Stimulated activated CD8-positive, alpha-beta memory T cell treated with anti-CD3 and anti-CD28 coated beads, Interleukin-4, amount 100 ng/mL, for 48 hours (primary cell): ENCODE measurements at regions not wholly inside any gene's neighbourhood (a gene's known extent, or its start where the extent isn't known, plus 50 kb on each side); places are given as distances from the start of the nearest gene placed in this dataset.
"Not testable (repeated sequence)": the region's sequence is repeated elsewhere in the genome, so short reads cannot be mapped to it uniquely, and the experiment has no call there.

Experiments used
- DNase-seq: peaks from one replicate; pipeline ENCODE4 v3.0.0-alpha.2; 2020

GRCh38 chr18:41899535-41899934 is 55.5 kb upstream of the PIK3C3 start:
- no peak for DNase-seq

DNA sequence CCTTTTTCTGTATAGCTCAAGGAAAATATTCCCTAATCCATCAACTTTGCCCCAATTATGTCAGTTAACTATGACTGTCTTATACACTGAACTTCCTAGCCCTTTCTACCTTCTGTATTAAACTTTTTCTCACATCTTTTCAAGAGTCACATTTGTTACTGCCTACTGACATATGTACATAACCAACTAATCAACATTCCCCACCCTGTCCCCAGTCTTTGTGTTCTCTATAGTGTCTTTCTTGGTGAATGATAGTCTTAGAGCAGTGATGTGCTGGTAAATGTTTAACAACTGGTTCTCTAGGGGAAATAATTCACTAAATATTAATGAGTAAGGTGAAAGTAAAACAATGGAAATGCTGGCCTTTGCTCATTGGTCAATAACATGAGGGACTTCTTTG is 61.6 kb upstream of the PIK3C3 start:
- no peak for DNase-seq

DNA sequence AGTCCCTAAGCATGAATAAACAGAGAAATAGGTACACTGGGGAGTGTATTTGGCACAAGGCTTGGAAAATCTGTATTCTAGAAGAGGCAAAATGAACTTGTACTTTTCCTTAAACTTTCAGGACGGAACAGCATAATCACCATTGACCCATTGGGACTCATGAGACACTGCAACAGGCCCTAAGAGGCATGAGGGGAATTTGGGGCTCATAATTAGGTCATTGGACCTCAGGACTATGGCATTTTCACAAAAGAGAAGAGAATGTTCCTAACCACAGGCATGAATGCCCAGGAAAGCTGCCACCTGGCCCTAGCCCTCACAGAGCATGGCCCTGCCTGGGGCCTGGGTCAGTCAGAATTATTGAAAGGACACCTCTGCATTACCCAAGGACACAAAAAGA is 67.9 kb upstream of the PIK3C3 start:
- DNase-seq = no peak

- no peak for DNase-seq
Observed at GRCh38 chr18:41886126-41886807, 68.8 kb upstream of the PIK3C3 start.

GRCh38 chr18:41881285-41881684 is 73.7 kb upstream of the PIK3C3 start:
- DNase-seq = no peak

DNA sequence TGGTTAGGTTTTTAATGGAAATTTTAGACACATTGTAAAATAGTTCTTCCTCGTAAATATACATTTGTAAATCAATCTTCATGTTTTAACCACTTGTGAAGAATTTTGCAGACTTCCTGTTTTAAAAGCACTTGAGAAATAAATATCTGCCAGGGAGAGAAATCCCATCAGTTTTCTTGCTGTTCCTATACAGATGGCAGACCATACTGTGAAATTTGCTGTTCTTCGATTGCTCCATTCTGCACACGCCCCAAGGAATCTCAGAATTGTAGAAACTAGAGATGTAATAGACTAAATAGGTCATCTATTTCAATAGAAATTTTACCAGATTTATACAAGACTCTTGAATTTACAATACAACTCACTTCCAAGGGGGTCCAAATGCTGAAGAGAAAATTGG is 75.8 kb upstream of the PIK3C3 start:
- DNase-seq = no peak

- DNase-seq = no peak
Observed at GRCh38 chr18:41875094-41875780, 79.8 kb upstream of the PIK3C3 start.

- DNase-seq = no peak
Observed at GRCh38 chr18:41873730-41874129, 81.3 kb upstream of the PIK3C3 start.

GRCh38 chr18:41872206-41872605 is 82.8 kb upstream of the PIK3C3 start:
- DNase-seq = no peak

- no peak for DNase-seq
Observed at GRCh38 chr18:41871229-41872000, 83.6 kb upstream of the PIK3C3 start.

DNA sequence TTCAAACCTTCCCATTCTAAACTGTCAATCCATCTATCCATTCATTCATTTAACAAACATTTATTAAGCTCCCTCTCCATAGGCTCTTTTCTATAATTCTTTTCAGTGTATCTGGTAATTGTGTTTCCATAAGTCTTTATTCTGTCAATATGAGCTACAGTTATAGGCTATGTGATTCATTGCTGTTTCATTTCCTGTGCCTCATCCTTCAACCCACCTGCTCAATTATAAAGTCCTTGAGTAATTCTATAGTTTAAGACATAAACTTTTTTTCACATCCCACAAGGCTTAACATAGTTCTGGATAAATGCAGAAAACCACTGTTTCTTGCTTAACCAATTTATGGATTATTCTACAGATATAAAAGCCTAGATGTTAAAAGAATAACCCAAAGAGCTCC is 84.2 kb upstream of the PIK3C3 start:
- DNase-seq = no peak

- DNase-seq = no peak
Observed at GRCh38 chr18:41870191-41870590, 84.8 kb upstream of the PIK3C3 start.

DNA sequence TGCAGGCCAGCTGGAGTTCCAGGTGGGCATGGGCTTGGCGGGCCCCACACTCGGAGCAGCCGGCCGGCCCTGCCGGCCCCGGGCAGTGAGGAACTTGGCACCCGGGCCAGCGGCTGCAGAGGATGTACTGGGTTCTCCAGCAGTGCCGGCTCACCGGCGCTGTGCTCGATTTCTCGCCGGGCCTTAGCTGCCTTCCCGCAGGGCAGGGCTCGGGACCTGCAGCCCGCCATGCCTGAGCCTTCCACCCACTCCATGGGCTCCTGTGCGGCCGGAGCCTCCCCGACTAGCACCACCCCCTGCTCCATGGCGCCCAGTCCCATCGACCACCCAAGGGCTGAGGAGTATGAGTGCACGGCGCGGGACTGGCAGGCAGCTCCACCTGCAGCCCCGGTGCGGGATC is 89.2 kb upstream of the PIK3C3 start:
- not testable (repeated sequence) for DNase-seq

DNA sequence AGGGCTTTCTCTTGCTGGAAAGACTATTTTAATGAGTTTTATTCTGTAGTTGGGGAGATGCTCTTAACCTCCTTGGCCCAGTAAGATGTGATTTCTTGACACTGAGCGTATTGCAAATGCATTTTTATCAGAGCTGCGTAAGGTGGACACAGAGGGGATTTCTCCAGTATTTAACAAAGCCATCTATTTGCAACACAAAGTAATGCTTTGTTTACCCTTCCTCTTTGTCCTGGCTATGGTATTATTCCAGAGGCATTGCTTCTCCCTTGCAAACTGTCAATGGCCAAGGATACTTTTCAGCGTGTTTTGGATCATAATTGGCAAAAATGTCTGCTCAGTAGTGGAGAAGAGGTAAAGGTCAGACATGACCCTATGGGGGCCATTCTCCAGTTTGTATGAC is 90.8 kb upstream of the PIK3C3 start:
- DNase-seq = no peak

DNA sequence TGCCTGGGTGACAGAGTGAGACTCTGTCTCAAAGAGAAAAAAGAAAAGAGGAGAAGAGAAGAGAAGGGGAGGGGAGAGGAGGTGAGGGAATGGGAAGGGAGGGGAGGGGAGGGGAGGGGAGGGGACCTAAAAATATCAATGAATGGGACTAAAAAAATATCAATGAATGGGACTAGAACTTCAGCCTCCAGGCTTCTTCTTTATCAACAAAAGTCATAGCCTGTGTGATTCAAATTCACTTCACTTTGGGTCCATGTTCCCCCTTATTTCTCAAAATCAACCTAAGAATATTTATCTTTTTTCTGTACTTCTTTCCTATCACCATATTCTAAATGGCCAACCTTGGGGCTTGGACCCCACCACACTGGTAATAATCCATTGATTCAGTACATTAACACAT is 92.1 kb upstream of the PIK3C3 start:
- DNase-seq = no peak

DNA sequence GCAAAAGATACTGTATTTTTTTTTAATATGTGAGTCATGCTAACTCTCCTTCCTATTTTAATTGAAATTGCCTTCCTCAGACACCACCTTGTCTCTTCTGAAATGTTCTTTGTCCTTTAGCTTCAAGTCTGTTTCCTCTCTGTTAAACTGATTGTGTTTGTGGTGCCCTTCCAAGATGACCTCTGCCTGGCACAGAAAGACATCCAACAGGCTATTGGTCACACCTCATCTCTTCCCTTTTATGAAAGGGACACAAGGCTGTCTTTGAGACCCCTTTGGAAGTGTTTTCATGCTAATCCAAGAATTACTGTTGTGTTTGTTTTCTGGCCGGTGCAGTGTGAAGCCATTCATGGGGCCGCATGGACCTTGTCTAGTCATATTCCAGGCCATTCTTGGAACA is 94.0 kb upstream of the PIK3C3 start:
- DNase-seq = no peak

GRCh38 chr18:41858761-41859555 is 96.1 kb upstream of the PIK3C3 start:
- no peak for DNase-seq

DNA sequence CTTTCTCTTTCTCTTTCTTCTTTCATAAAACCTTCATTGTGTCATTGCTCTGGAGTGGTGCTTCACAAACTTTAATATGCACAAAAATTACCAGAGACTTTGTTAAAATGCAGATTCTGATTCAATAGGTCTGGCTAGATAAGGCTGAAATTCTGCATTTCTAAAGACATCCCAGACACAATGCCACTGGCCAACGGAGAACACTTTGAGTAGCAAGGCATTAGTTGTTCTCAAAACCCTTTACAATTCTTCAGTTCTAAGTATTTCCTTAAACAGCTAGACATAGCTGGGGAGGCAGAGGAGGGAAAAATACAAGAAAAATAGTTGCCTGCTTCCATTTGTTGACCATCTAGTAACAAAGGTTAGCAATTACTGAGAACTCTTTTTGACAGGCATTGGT is 101.8 kb upstream of the PIK3C3 start:
- no peak for DNase-seq

DNA sequence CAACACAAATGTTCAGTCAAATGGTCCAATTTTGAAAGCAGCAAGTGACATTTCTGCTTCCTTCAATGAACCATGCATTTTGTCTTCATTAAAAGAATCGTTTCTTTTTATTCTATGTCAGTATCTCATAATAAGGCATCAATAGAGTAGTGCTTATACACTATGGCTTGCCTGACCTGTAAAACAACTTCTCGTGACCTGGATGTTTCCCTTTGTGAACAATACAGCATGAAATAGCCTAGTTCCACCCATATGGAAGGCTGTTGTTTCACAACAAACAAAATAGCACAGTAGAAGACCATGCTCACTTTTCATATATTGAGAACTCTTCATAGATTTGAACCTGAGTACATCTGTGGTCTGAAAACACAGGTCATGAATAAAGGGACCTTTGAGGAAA is 104.3 kb upstream of the PIK3C3 start:
- DNase-seq = no peak

DNA sequence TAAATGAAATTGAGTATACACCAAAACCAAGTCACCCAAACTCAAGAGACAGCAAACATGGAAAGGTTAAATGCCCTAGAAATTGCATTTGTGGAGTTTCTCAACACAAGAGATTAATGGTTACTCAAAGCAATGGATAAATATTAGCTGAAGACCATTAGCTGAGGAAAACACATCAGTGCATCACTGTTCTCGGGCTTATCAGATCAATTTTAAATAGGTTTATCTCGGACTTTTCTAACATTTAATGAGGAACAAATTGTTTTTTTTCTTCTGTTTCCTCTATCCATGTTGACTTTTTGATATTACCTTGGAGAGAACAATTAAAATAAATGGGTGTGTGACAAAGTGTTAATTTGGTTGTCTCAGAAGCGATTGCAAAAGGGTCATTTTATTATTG is 105.4 kb upstream of the PIK3C3 start:
- DNase-seq = no peak

DNA sequence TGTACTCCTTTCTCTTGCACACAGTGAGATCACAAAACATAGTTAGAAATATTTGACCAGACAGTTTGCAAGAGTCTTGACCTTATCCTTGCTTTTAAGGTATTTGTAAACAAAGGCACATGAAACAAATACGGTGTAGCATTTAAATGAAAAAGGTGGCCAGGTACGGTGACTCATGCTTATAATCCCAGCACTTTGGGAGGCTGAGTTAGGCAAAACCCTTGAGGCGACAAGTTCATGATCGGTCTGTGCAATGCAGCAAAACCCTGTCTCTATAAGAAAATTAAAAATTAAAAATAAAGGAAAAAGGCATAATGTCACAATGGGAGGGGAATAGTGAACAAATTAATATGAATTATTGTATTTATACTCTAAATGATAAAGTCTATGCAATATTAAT is 109.5 kb upstream of the PIK3C3 start:
- no peak for DNase-seq

- DNase-seq = no peak
Observed at GRCh38 chr18:41842886-41843285, 112.1 kb upstream of the PIK3C3 start.
